SK-N-SH (cell line): ENCODE measurements at regions not wholly inside any gene's neighbourhood (a gene's known extent, or its start where the extent isn't known, plus 50 kb on each side); places are given as distances from the start of the nearest gene placed in this dataset.

ENCODE experiments used
- CHD2 ChIP-seq: fragments of 150-350 bp; IDR thresholded peaks from 2 replicates; pipeline ENCODE4 v1.6.1; 2018; ENCODE audit warnings: low read length; ENCODE audit not compliant: partially characterized antibody
- EP300 ChIP-seq, 2 experiments: IDR thresholded peaks; 2 replicates each; pipeline versions ENCODE4 v1.4.0 to v1.6.1; 2012; ENCODE audit warnings: borderline replicate concordance in 1 of 2, low read depth in 1 of 2, low read length in 1 of 2
- GATA2 ChIP-seq: sonication (generic); formaldehyde crosslinking; IDR thresholded peaks from 2 replicates; pipeline ENCODE4 v1.5.0; 2020; ENCODE audit warnings: mild to moderate bottlenecking, missing genetic modification reagents
- POLR2AphosphoS5 ChIP-seq: IDR thresholded peaks from 2 replicates; pipeline ENCODE4 v1.6.1; 2012; ENCODE audit warnings: low read depth, low read length
- RAD21 ChIP-seq: IDR thresholded peaks from 2 replicates; pipeline ENCODE4 v1.6.1; 2012; ENCODE audit warnings: mild to moderate bottlenecking, low read length
- REST ChIP-seq: IDR thresholded peaks from 2 replicates; pipeline ENCODE4 v1.6.1; 2012; ENCODE audit warnings: mild to moderate bottlenecking, low read depth, low read length, moderate library complexity
- RFX5 ChIP-seq: IDR thresholded peaks from 2 replicates; pipeline ENCODE4 v1.6.1; 2012; ENCODE audit warnings: mild to moderate bottlenecking, improper control_type of control experiment, low read length
- SIN3A ChIP-seq: IDR thresholded peaks from 2 replicates; pipeline ENCODE4 v1.6.1; 2012; ENCODE audit warnings: low read depth, mild to moderate bottlenecking, low read length, moderate library complexity, borderline replicate concordance
- TCF12 ChIP-seq: IDR thresholded peaks from 2 replicates; pipeline ENCODE4 v1.4.0; 2012
- TF ChIP-seq, protein P1 (sequence below): fragments of 200-600 bp; sonication (generic); IDR thresholded peaks from 2 replicates; pipeline ENCODE4 v1.6.1; 2017; ENCODE audit warnings: antibody characterized with exemption, mild to moderate bottlenecking, moderate library complexity
- TF ChIP-seq, protein P2 (sequence below): IDR thresholded peaks from 2 replicates; pipeline ENCODE4 v1.4.0; 2012; ENCODE audit warnings: low read depth, borderline replicate concordance
- TF ChIP-seq, protein P3 (sequence below): fragments of 150-350 bp; IDR thresholded peaks from 2 replicates; pipeline ENCODE4 v1.6.1; 2016; ENCODE audit warnings: mild to moderate bottlenecking, low read depth, low read length

DNA sequence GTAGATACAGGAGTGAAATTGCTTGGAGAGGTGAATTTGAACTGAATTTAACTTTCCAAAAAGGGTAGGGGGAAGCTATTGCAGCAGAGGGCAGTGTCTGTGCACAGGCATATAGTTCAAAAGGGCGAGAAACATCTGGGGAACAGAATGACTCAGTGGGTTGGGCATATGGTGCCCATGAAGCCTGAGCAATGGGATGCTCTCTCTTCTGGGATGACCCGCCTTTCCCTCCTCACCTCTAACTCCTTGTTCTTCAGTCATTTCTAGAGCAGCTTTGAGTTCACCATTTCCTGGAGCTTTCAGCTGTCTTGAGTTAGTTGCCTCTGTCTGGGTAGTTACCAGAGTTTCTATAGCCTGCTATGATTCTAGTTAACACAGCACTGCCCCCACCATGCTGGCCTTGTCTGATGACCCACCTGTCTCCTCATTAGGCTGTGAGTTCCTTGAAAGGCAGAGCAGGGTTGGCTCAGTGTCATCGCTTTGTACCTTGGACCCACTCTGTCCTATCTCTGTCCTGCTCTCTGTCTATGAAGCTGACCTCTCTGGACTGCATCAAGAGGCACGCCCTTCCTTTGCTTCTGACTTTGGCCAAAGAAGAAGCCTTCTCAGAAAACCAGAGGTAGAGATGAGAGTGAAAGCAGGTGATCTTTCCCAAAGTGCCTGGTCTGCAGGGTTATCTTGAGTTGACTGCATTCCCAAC lies 299.6 kb upstream of the KLF4 start:
- TF ChIP-seq, protein P1, sequence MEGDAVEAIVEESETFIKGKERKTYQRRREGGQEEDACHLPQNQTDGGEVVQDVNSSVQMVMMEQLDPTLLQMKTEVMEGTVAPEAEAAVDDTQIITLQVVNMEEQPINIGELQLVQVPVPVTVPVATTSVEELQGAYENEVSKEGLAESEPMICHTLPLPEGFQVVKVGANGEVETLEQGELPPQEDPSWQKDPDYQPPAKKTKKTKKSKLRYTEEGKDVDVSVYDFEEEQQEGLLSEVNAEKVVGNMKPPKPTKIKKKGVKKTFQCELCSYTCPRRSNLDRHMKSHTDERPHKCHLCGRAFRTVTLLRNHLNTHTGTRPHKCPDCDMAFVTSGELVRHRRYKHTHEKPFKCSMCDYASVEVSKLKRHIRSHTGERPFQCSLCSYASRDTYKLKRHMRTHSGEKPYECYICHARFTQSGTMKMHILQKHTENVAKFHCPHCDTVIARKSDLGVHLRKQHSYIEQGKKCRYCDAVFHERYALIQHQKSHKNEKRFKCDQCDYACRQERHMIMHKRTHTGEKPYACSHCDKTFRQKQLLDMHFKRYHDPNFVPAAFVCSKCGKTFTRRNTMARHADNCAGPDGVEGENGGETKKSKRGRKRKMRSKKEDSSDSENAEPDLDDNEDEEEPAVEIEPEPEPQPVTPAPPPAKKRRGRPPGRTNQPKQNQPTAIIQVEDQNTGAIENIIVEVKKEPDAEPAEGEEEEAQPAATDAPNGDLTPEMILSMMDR: no peak
- TF ChIP-seq GATA2 (CRISPR knock-in tag): no peak
- TF ChIP-seq RFX5: no peak
- no peak for TF ChIP-seq REST
- TF ChIP-seq, protein P2, sequence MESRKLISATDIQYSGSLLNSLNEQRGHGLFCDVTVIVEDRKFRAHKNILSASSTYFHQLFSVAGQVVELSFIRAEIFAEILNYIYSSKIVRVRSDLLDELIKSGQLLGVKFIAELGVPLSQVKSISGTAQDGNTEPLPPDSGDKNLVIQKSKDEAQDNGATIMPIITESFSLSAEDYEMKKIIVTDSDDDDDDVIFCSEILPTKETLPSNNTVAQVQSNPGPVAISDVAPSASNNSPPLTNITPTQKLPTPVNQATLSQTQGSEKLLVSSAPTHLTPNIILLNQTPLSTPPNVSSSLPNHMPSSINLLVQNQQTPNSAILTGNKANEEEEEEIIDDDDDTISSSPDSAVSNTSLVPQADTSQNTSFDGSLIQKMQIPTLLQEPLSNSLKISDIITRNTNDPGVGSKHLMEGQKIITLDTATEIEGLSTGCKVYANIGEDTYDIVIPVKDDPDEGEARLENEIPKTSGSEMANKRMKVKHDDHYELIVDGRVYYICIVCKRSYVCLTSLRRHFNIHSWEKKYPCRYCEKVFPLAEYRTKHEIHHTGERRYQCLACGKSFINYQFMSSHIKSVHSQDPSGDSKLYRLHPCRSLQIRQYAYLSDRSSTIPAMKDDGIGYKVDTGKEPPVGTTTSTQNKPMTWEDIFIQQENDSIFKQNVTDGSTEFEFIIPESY: no peak
- TF ChIP-seq RAD21: no peak
- TF ChIP-seq TCF12: no peak
- TF ChIP-seq, protein P3, sequence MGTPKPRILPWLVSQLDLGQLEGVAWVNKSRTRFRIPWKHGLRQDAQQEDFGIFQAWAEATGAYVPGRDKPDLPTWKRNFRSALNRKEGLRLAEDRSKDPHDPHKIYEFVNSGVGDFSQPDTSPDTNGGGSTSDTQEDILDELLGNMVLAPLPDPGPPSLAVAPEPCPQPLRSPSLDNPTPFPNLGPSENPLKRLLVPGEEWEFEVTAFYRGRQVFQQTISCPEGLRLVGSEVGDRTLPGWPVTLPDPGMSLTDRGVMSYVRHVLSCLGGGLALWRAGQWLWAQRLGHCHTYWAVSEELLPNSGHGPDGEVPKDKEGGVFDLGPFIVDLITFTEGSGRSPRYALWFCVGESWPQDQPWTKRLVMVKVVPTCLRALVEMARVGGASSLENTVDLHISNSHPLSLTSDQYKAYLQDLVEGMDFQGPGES: no peak
- TF ChIP-seq CHD2: no peak
- TF ChIP-seq SIN3A: no peak
- TF ChIP-seq POLR2AphosphoS5: no peak
- TF ChIP-seq EP300 (IDR thresholded peaks at IDR 0.05; ENCODE audit: borderline replicate concordance in 1 of 2, low read depth in 1 of 2, low read length in 1 of 2): no peak
